Prostate gland (tissue), 2 donors: ENCODE measurements at regions not wholly inside any gene's neighbourhood (a gene's known extent, or its start where the extent isn't known, plus 50 kb on each side); places are given as distances from the start of the nearest gene placed in this dataset.

Experiments
- CTCF ChIP-seq, 4 experiments: fragments of 200-600 bp in 2 of 4; fragments of 450-650 bp in 2 of 4; sonication (generic) in 2 of 4; IDR thresholded peaks; 1 replicate in 3 of 4; 2 replicates in 1 of 4; pipeline ENCODE4 v1.5.1; 2016 to 2019; ENCODE audit warnings: antibody characterized with exemption in 4 of 4, mild to moderate bottlenecking in 2 of 4, moderate library complexity in 2 of 4
- POLR2A ChIP-seq: fragments of 450-650 bp; IDR thresholded peaks from one replicate; pipeline ENCODE4 v1.6.1; 2016; ENCODE audit warnings: antibody characterized with exemption, mild to moderate bottlenecking

GRCh38 chr9:86676396-86676795, 270.9 kb downstream of the GAS1 start:
- no peak for TF ChIP-seq CTCF (IDR thresholded peaks at IDR 0.05)
- no peak for TF ChIP-seq POLR2A
